Cardiac muscle cell (in vitro differentiated cells and primary cell): ENCODE measurements at regions not wholly inside any gene's neighbourhood (a gene's known extent, or its start where the extent isn't known, plus 50 kb on each side); places are given as distances from the start of the nearest gene placed in this dataset.

ENCODE experiments used
- DNase-seq, 2 donors: peaks; one replicate each; pipeline versions ENCODE4 v3.0.0 to v3.0.0-alpha.2; 2010 to 2017; ENCODE audit warnings: low read depth in 1 of 2, low spot score in 1 of 2
- H3K27ac ChIP-seq: fragments of 200-600 bp; sonication (generic); 2 replicates; pipeline ENCODE4 v1.5.1; 2016
- H3K27me3 ChIP-seq: fragments of 200-600 bp; sonication (generic); 2 replicates; pipeline ENCODE4 v1.6.0; 2016; ENCODE audit warnings: control low read depth
- H3K36me3 ChIP-seq: fragments of 200-600 bp; sonication (generic); 2 replicates; pipeline ENCODE4 v1.5.1; 2016; ENCODE audit warnings: control low read depth
- H3K4me1 ChIP-seq: fragments of 200-600 bp; sonication (generic); 2 replicates; pipeline ENCODE4 v1.8.1; 2017; ENCODE audit warnings: low read depth, mild to moderate bottlenecking, mixed run types
- H3K4me3 ChIP-seq: fragments of 200-600 bp; sonication (generic); 2 replicates; pipeline ENCODE4 v1.5.1; 2016; ENCODE audit warnings: mild to moderate bottlenecking
- H3K9me3 ChIP-seq: fragments of 200-600 bp; sonication (generic); 2 replicates; pipeline ENCODE4 v1.5.1; 2017; ENCODE audit warnings: low read depth, mild to moderate bottlenecking, control low read depth
- TF ChIP-seq, protein P1 (sequence below): IDR thresholded peaks from 2 replicates; pipeline ENCODE4 v1.5.1; 2012; ENCODE audit warnings: low read depth, mild to moderate bottlenecking, low read length

DNA sequence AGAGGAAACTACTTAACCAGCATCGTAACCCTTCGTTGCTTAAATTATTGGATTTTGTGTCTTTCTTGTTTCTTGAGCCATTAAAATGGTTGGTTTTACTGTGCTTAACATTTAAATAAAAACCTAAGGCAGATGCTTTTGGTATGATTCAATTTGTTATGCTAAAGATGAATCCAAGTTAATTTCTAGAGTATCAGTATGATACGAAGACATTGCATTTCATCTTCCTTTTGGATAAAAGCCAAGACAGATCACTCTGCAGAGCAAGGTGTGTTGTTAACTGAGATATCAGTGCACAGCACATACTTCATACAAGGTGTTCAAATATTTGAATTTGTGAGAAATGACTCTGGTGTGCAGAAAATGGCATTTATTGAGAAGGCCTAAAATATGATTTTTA lies 480.5 kb downstream of the PCNX1 start:
- peaks cover 12% of the 10 kb centered on the region for H3K4me1 ChIP-seq
- no peak overlapping the region for H3K27ac ChIP-seq
- no peak for DNase-seq
- H3K36me3 ChIP-seq = no peaks in the 10 kb centered on the region
- H3K4me3 ChIP-seq = no peak overlapping the region
- no peaks in the 10 kb centered on the region for H3K27me3 ChIP-seq
- no peaks in the 10 kb centered on the region for H3K9me3 ChIP-seq
- TF ChIP-seq, protein P1, sequence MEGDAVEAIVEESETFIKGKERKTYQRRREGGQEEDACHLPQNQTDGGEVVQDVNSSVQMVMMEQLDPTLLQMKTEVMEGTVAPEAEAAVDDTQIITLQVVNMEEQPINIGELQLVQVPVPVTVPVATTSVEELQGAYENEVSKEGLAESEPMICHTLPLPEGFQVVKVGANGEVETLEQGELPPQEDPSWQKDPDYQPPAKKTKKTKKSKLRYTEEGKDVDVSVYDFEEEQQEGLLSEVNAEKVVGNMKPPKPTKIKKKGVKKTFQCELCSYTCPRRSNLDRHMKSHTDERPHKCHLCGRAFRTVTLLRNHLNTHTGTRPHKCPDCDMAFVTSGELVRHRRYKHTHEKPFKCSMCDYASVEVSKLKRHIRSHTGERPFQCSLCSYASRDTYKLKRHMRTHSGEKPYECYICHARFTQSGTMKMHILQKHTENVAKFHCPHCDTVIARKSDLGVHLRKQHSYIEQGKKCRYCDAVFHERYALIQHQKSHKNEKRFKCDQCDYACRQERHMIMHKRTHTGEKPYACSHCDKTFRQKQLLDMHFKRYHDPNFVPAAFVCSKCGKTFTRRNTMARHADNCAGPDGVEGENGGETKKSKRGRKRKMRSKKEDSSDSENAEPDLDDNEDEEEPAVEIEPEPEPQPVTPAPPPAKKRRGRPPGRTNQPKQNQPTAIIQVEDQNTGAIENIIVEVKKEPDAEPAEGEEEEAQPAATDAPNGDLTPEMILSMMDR = no peak

DNA sequence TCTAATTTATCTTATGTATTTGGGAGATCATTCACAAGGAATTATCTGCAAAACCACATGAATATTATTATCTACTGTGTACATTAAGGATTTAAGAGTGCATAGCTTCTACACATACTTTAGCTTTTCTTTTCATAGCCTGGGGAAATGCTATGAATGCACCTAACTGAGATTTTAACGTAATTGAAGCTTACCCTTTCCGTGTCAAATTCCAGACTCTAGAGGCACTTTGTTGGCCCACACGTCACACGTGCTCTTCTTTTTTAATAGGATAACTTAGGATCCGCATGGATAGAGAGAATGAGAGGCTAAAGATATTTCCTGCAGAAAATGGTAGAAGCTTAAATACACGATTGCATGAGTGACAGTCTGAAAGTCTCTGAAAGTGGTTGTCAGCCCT lies 481.1 kb downstream of the PCNX1 start:
- no peaks in the 10 kb centered on the region for H3K9me3 ChIP-seq

DNA sequence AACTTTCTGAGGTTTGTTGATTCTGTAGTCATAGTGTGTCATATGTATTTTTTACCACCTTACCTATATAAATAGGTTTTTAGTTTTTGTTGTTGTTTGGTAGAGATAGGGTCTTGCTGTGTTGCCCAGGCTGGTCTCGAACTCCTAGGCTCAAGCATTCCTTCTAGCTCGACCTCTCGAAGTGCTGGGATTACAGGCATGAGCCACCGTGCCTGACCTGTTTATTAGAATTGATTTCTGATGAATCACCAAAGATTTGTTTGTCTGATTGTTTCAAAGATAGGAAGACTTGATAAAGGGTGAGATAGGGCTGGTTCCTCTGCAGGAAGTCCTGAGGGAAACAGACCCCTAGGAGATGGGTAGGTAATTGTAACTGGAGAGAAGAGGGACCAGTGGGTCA lies 481.6 kb downstream of the PCNX1 start:
- Histone ChIP-seq H3K36me3 (no peaks in the 10 kb centered on the region), H3K27ac (no peak overlapping the region), H3K4me3 (no peak overlapping the region), H3K9me3 (no peaks in the 10 kb centered on the region), H3K4me1 (peaks cover 12% of the 10 kb centered on the region), H3K27me3 (no peaks in the 10 kb centered on the region)
- TF ChIP-seq, protein P1 = no peak
- DNase-seq = no peak

More for the DNA sequence above, 481.1 kb downstream of the PCNX1 start:
- Histone ChIP-seq H3K27me3 (no peaks in the 10 kb centered on the region), H3K4me1 (peaks cover 12% of the 10 kb centered on the region), H3K27ac (no peak overlapping the region), H3K36me3 (no peaks in the 10 kb centered on the region), H3K4me3 (no peak overlapping the region)
- no peak for DNase-seq
- TF ChIP-seq, protein P1 = no peak

DNA sequence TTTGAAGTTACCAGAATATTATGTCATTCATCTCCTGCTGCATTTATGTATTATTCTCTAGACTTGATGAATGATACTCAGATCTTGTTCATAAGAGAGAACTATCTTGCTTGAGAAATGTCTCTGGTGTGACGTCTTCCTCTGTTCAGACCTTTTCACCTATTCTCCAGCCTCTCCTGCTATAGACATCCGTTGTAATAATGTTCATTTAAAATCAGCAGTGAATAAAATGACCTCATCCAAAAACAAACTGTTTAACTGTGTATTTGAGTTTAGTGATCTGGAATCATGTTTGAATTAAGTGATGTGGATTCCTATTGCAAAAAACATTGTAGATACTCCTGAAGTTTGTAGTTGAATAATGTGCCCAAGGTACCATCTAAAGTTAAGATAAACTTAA lies 487.1 kb downstream of the PCNX1 start:
- TF ChIP-seq, protein P1 = no peak
- no peaks in the 10 kb centered on the region for H3K27me3 ChIP-seq
- DNase-seq = no peak
- peaks cover 6% of the 10 kb centered on the region for H3K4me1 ChIP-seq
- H3K27ac ChIP-seq = no peak overlapping the region
- H3K4me3 ChIP-seq = no peak overlapping the region
- no peaks in the 10 kb centered on the region for H3K36me3 ChIP-seq
- H3K9me3 ChIP-seq = no peaks in the 10 kb centered on the region

DNA sequence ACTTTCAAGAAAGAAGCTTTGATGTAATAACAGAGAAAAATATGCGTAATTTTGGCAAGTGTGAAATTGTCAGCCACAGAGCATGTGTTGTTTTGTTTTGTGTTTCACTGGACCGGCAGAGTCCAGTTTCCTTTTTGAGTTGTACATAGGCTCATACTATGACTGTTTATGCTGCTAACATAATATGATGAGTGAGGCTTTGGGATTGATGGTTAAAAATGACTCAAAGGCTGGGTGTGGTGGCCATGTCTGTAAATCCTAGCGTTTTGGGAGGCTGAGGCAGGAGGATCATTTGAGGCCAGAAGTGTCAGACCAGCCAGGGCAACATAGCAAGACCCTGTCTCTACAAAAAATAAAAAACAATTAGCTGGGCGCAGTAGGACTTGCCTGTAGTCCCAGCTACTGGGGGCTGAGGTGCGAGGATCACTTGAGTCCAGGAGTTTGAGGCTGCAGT lies 487.9 kb downstream of the PCNX1 start:
- peak in 1 of 2 donors; percentile 32 for DNase-seq
- peaks cover 6% of the 10 kb centered on the region for H3K4me1 ChIP-seq
- no peaks in the 10 kb centered on the region for H3K27me3 ChIP-seq
- no peaks in the 10 kb centered on the region for H3K9me3 ChIP-seq
- H3K4me3 ChIP-seq = no peak overlapping the region
- TF ChIP-seq, protein P1 = no peak
- no peaks in the 10 kb centered on the region for H3K36me3 ChIP-seq
- H3K27ac ChIP-seq = no peak overlapping the region

DNA sequence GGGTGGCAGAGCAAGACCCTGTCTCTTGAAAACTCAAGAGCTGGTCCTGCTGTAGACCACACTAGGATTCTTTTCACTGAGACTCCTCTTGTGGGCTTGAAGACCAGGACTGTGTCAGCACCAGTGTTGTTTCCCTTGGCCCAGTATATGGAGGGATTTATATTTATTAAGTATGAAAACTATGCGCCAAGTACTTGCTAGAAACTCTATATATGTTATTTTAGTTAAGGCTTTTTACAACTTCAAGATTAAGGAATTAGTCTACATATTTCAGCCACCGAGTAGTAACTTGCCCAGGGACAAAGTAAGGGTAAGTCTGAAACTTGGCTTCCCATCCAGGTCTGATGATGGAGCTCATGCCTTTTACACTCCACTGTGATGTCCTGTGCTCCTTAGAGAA lies 488.4 kb downstream of the PCNX1 start:
- Histone ChIP-seq H3K4me1 (peaks cover 8% of the 10 kb centered on the region), H3K27ac (no peak overlapping the region), H3K36me3 (no peaks in the 10 kb centered on the region), H3K4me3 (no peak overlapping the region), H3K27me3 (no peaks in the 10 kb centered on the region), H3K9me3 (no peaks in the 10 kb centered on the region)
- TF ChIP-seq, protein P1 = no peak
- DNase-seq = no peak
